H1 (cell line): ENCODE measurements at regions not wholly inside any gene's neighbourhood (a gene's known extent, or its start where the extent isn't known, plus 50 kb on each side); places are given as distances from the start of the nearest gene placed in this dataset.

Experiments
- CTCF ChIA-PET: fragments of 300-600 bp; sonication (Branson Sonifier 250); formaldehyde crosslinking; loops from one replicate; lab custom pipeline; 2021; ENCODE audit not compliant: partially characterized antibody; lab: Charles Lee
- POLR2A ChIA-PET: fragments of 300-600 bp; sonication (Branson Sonifier 250); formaldehyde crosslinking; loops from one replicate; lab custom pipeline; 2021; ENCODE audit warnings: inconsistent platforms; ENCODE audit not compliant: partially characterized antibody; lab: Charles Lee
- DNase-seq, 2 experiments: peaks; one replicate each; pipeline versions ENCODE4 v3.0.0 to v3.0.0-alpha.2; 2010 to 2022; ENCODE audit warnings: low spot score in 2 of 2, low read depth in 1 of 2, mixed read lengths in 1 of 2
- FAIRE-seq: peaks from 2 replicates; lab custom pipeline; 2011; peaks lifted over from hg19 to GRCh38; lab: Jason Lieb, UNC
- H2AFZ ChIP-seq: 2 replicates; pipeline ENCODE4 v1.8.1; 2012; ENCODE audit warnings: low read length, inconsistent platforms
- H2AK5ac ChIP-seq: 2 replicates; pipeline ENCODE4 v1.6.1; 2013; ENCODE audit warnings: low read depth, low read length
- H2BK120ac ChIP-seq: replicated peaks from 2 replicates; pipeline ENCODE3; 2013; ENCODE audit warnings: low read depth, low read length, inconsistent platforms
- H2BK12ac ChIP-seq: 2 replicates; pipeline ENCODE4 v1.6.1; 2013; ENCODE audit warnings: low read depth, low read length
- H2BK15ac ChIP-seq: 2 replicates; pipeline ENCODE4 v1.6.1; 2013; ENCODE audit warnings: low read length
- H2BK20ac ChIP-seq: 2 replicates; pipeline ENCODE4 v1.6.1; 2013; ENCODE audit warnings: low read length
- H2BK5ac ChIP-seq: 2 replicates; pipeline ENCODE4 v1.6.1; 2013; ENCODE audit warnings: low read depth, low read length
- H3K14ac ChIP-seq: 2 replicates; pipeline ENCODE4 v1.6.1; 2013; ENCODE audit warnings: inconsistent platforms; ENCODE audit not compliant: insufficient read length
- H3K18ac ChIP-seq: 2 replicates; pipeline ENCODE4 v1.6.1; 2013; ENCODE audit warnings: low read length; ENCODE audit errors: extremely low read depth
- H3K23ac ChIP-seq: 2 replicates; pipeline ENCODE4 v1.6.1; 2013; ENCODE audit warnings: inconsistent platforms; ENCODE audit not compliant: insufficient read length
- H3K23me2 ChIP-seq: 2 replicates; pipeline ENCODE4 v1.6.1; 2013; ENCODE audit warnings: low read depth, low read length
- H3K27ac ChIP-seq: 2 replicates; pipeline ENCODE4 v1.6.1; 2011; ENCODE audit warnings: low read depth, low read length, inconsistent platforms
- H3K27me3 ChIP-seq, 4 experiments: replicated peaks in 1 of 4; 1 replicate in 1 of 4; 2 replicates in 3 of 4; pipeline versions ENCODE4 v1.6.1 to v1.8.1; 2011 to 2013; ENCODE audit warnings: low read length in 3 of 4, mild to moderate bottlenecking in 3 of 4, inconsistent platforms in 2 of 4, mixed read lengths in 2 of 4, moderate library complexity in 1 of 4; ENCODE audit not compliant: control insufficient read depth in 3 of 4, insufficient read depth in 3 of 4; ENCODE audit errors: extremely low read depth in 1 of 4
- H3K36me3 ChIP-seq, 4 experiments: 2 replicates each; pipeline versions ENCODE4 v1.6.1 to v1.8.1; 2011 to 2013; ENCODE audit warnings: mild to moderate bottlenecking in 4 of 4, low read length in 3 of 4, moderate library complexity in 2 of 4, control low read depth in 1 of 4, inconsistent platforms in 1 of 4; ENCODE audit not compliant: insufficient read depth in 4 of 4, control insufficient read depth in 2 of 4
- H3K4ac ChIP-seq: replicated peaks from 2 replicates; pipeline ENCODE3; 2013; ENCODE audit warnings: low read length, low read depth, mixed read lengths, inconsistent platforms; ENCODE audit not compliant: insufficient read length
- H3K4me1 ChIP-seq, 4 experiments: replicated peaks in 1 of 4; 1 replicate in 1 of 4; 2 replicates in 3 of 4; pipeline versions ENCODE4 v1.6.1 to v1.8.1; 2011 to 2013; ENCODE audit warnings: low read length in 3 of 4, inconsistent platforms in 2 of 4, mixed read lengths in 1 of 4; ENCODE audit not compliant: insufficient read depth in 4 of 4, control insufficient read depth in 3 of 4
- H3K4me2 ChIP-seq, 2 experiments: 2 replicates each; pipeline versions ENCODE4 v1.6.1 to v1.8.1; 2011 to 2013; ENCODE audit warnings: low read depth in 2 of 2, low read length in 2 of 2, control low read depth in 1 of 2, inconsistent platforms in 1 of 2, mild to moderate bottlenecking in 1 of 2; ENCODE audit not compliant: insufficient read depth in 1 of 2
- H3K4me3 ChIP-seq, 4 experiments: fragments of 200-600, 300-600 bp in 1 of 4; sonication (generic), shearing (Covaris generic), sonication (Bioruptor Twin) in 1 of 4; 2 replicates each; pipeline versions ENCODE4 v1.5.1 to v1.8.1; 2011 to 2016; ENCODE audit warnings: low read length in 4 of 4, low read depth in 3 of 4, control low read depth in 2 of 4, inconsistent platforms in 2 of 4, mild to moderate bottlenecking in 2 of 4, mixed read lengths in 1 of 4, moderate library complexity in 1 of 4; ENCODE audit not compliant: insufficient read depth in 2 of 4; ENCODE audit errors: extremely low read depth in 1 of 4
- H3K56ac ChIP-seq: replicated peaks from 2 replicates; pipeline ENCODE3; 2013; ENCODE audit warnings: low read depth, mild to moderate bottlenecking, mixed read lengths, low read length, inconsistent platforms; ENCODE audit not compliant: insufficient read length
- H3K79me1 ChIP-seq: 2 replicates; pipeline ENCODE4 v1.6.1; 2013; ENCODE audit warnings: low read depth, low read length, control low read depth
- H3K79me2 ChIP-seq, 2 experiments: 2 replicates each; pipeline versions ENCODE4 v1.6.1 to v1.8.1; 2012 to 2013; ENCODE audit warnings: low read length in 2 of 2, mild to moderate bottlenecking in 2 of 2, inconsistent platforms in 1 of 2; ENCODE audit not compliant: insufficient read depth in 2 of 2, control insufficient read depth in 1 of 2
- H3K9ac ChIP-seq, 4 experiments: replicated peaks in 1 of 4; 1 replicate in 1 of 4; 2 replicates in 3 of 4; pipeline versions ENCODE4 v1.6.1 to v1.8.1; 2011 to 2013; ENCODE audit warnings: low read depth in 3 of 4, low read length in 3 of 4, control low read depth in 2 of 4, mild to moderate bottlenecking in 2 of 4, moderate library complexity in 2 of 4, inconsistent platforms in 1 of 4; ENCODE audit errors: extremely low read depth in 1 of 4
- H3K9me3 ChIP-seq, 2 experiments: 2 replicates each; pipeline versions ENCODE4 v1.6.1 to v1.8.1; 2012 to 2013; ENCODE audit warnings: mild to moderate bottlenecking in 2 of 2, moderate library complexity in 2 of 2, control low read depth in 1 of 2, inconsistent platforms in 1 of 2, low read depth in 1 of 2, low read length in 1 of 2, mixed read lengths in 1 of 2; ENCODE audit not compliant: insufficient read depth in 2 of 2
- H4K20me1 ChIP-seq, 2 experiments: replicated peaks in 1 of 2; 2 replicates each; pipeline versions ENCODE3 to v1.8.1; 2011 to 2013; ENCODE audit warnings: inconsistent platforms in 2 of 2, low read length in 2 of 2, mild to moderate bottlenecking in 1 of 2; ENCODE audit not compliant: insufficient read depth in 2 of 2, control insufficient read depth in 1 of 2
- H4K5ac ChIP-seq: 2 replicates; pipeline ENCODE4 v1.6.1; 2013; ENCODE audit warnings: low read length, low read depth, mixed read lengths, inconsistent platforms; ENCODE audit not compliant: insufficient read length
- H4K8ac ChIP-seq: 2 replicates; pipeline ENCODE4 v1.8.0; 2013; ENCODE audit warnings: mild to moderate bottlenecking, moderate library complexity, low read length, inconsistent platforms; ENCODE audit not compliant: insufficient read depth; ENCODE audit errors: extremely low read depth
- H4K91ac ChIP-seq: replicated peaks from 2 replicates; pipeline ENCODE3; 2013; ENCODE audit warnings: low read length, mixed read lengths, inconsistent platforms; ENCODE audit not compliant: insufficient read length
- BRCA1 ChIP-seq: IDR thresholded peaks from 2 replicates; pipeline ENCODE4 v1.6.1; 2012; ENCODE audit warnings: low read depth, low read length, improper control_type of control experiment
- CBX5 ChIP-seq: fragments of 300-800, 300-1000 bp; sonication (generic); IDR thresholded peaks from 2 replicates; pipeline ENCODE4 v1.7.1; 2016; ENCODE audit warnings: antibody characterized with exemption, low read length, low read depth
- CREB1 ChIP-seq: IDR thresholded peaks from 2 replicates; pipeline ENCODE4 v1.6.1; 2012; ENCODE audit warnings: inconsistent platforms
- EZH2 ChIP-seq: fragments of 200-600 bp; sonication (generic); IDR thresholded peaks from 2 replicates; pipeline ENCODE4 v1.7.1; 2012; ENCODE audit warnings: low read depth, mild to moderate bottlenecking, moderate library complexity, low read length, inconsistent platforms; ENCODE audit not compliant: severe bottlenecking
- FOSL1 ChIP-seq: IDR thresholded peaks from 2 replicates; pipeline ENCODE4 v1.6.1; 2011; ENCODE audit warnings: mild to moderate bottlenecking, low read depth, low read length, moderate library complexity; ENCODE audit not compliant: insufficient read depth
- GABPA ChIP-seq: IDR thresholded peaks from 2 replicates; pipeline ENCODE4 v1.6.1; 2011; ENCODE audit warnings: mild to moderate bottlenecking, low read length, moderate library complexity, borderline replicate concordance; ENCODE audit not compliant: insufficient read depth
- JUN ChIP-seq: IDR thresholded peaks from 2 replicates; pipeline ENCODE4 v1.6.1; 2011; ENCODE audit warnings: low read depth, mild to moderate bottlenecking, improper control_type of control experiment, low read length
- POLR2AphosphoS5 ChIP-seq: IDR thresholded peaks from 2 replicates; pipeline ENCODE4 v1.6.1; 2011; ENCODE audit warnings: low read depth, low read length
- SP1 ChIP-seq: IDR thresholded peaks from 2 replicates; pipeline ENCODE4 v1.6.1; 2011; ENCODE audit warnings: low read depth, low read length
- SP4 ChIP-seq: IDR thresholded peaks from 2 replicates; pipeline ENCODE4 v1.6.1; 2012; ENCODE audit warnings: low read length, inconsistent platforms
- TAF1 ChIP-seq: IDR thresholded peaks from 2 replicates; pipeline ENCODE4 v1.6.1; 2011; ENCODE audit warnings: mild to moderate bottlenecking, low read depth, low read length
- YY1 ChIP-seq: IDR thresholded peaks from 2 replicates; pipeline ENCODE4 v1.6.1; 2011; ENCODE audit warnings: low read depth, mild to moderate bottlenecking, low read length
- ZNF274 ChIP-seq: IDR thresholded peaks from 2 replicates; pipeline ENCODE4 v1.7.0; 2012; ENCODE audit warnings: low read length, borderline replicate concordance; ENCODE audit errors: extremely low read depth
- WGBS, 2 experiments: shearing (Covaris generic) in 1 of 2; methylation state at CpG; one replicate each; pipeline versions ENCODE4 v1.1.6 to v1.1.7; 2013 to 2015; ENCODE audit warnings: low lambda C conversion rate in 2 of 2, mixed read lengths in 2 of 2, inconsistent platforms in 1 of 2, low coverage in 1 of 2, missing lambda C conversion rate in 1 of 2; ENCODE audit not compliant: insufficient replicate concordance in 2 of 2, insufficient coverage in 1 of 2, insufficient read length in 1 of 2; ENCODE audit errors: extremely low coverage in 1 of 2, missing lambda C conversion rate in 1 of 2; 5-methylcytosine and 5-hydroxymethylcytosine counted together
- TF ChIP-seq, protein P1 (sequence below), 3 experiments: IDR thresholded peaks; 1 replicate in 2 of 3; 2 replicates in 1 of 3; pipeline versions ENCODE4 v1.5.1 to v1.6.1; 2011; ENCODE audit warnings: low read length in 3 of 3, mild to moderate bottlenecking in 3 of 3, inconsistent platforms in 2 of 3, low read depth in 1 of 3, moderate library complexity in 1 of 3; ENCODE audit not compliant: insufficient read depth in 1 of 3; ENCODE audit errors: control extremely low read depth in 1 of 3

DNA sequence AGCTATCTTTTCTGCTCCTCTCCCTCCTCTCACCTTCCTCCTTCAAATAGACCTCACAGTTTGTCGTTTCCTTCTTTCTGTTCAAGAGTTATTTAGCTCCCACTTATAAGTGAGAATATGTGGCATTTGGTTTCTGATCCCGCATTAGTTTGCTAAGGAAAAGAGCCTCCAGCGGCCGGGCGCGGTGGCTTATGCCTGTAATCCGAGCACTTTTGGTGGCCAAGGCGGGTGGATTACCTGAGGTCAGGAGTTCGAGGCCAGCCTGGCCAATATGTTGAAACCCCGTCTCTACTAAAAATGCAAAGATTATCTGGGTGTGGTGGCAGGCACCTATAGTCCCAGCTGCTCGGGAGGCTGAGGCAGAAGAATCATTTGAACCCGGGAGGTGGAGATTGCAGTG lies 2101.6 kb downstream of the MAT2B start:
- no peak overlapping the region for H2BK15ac ChIP-seq
- H3K4me1 ChIP-seq = no peaks in the 10 kb centered on the region
- no peaks in the 10 kb centered on the region for H3K9me3 ChIP-seq
- H3K56ac ChIP-seq = no peak overlapping the region
- ChIA-PET POLR2A (no interaction called here), CTCF (interaction anchor here (0.6 kb wide), 1 partner anchor 47 kb away, joined by 3 read pairs; no protein-coding TSS in a partner anchor)
- H3K23ac ChIP-seq = no peak overlapping the region
- H2BK5ac ChIP-seq = no peak overlapping the region
- no peaks in the 10 kb centered on the region for H3K79me1 ChIP-seq
- no peak for DNase-seq
- no peaks in the 10 kb centered on the region for H3K79me2 ChIP-seq
- H2AK5ac ChIP-seq = no peak overlapping the region
- H2BK20ac ChIP-seq = no peak overlapping the region
- H3K27me3 ChIP-seq = no peaks in the 10 kb centered on the region
- H4K8ac ChIP-seq = no peak overlapping the region
- no peak overlapping the region for H4K5ac ChIP-seq
- no peaks in the 10 kb centered on the region for H3K36me3 ChIP-seq
- no peak overlapping the region for H3K14ac ChIP-seq
- no peak overlapping the region for H3K9ac ChIP-seq
- no peak overlapping the region for H3K4ac ChIP-seq
- no peak overlapping the region for H3K4me3 ChIP-seq
- no peaks in the 10 kb centered on the region for H3K23me2 ChIP-seq
- H2BK120ac ChIP-seq = no peak overlapping the region
- H3K4me2 ChIP-seq = no peak overlapping the region
- no peak overlapping the region for H4K91ac ChIP-seq
- H3K18ac ChIP-seq = no peak overlapping the region
- no peak overlapping the region for H2BK12ac ChIP-seq
- H3K27ac ChIP-seq = no peak overlapping the region
- H4K20me1 ChIP-seq = no peaks in the 10 kb centered on the region
- WGBS, 2 experiments = 89% methylated on average over 10 of the region's 12 CpGs; no CpG with 5 or more reads in 1 of the 2 experiments
- TF ChIP-seq YY1 (no peak), ZNF274 (no peak), POLR2AphosphoS5 (no peak), BRCA1 (no peak), JUN (no peak), GABPA (no peak), CREB1 (no peak), FOSL1 (no peak), SP1 (no peak), TAF1 (no peak), EZH2 (no peak), SP4 (no peak), CBX5 (no peak)
- TF ChIP-seq, protein P1, sequence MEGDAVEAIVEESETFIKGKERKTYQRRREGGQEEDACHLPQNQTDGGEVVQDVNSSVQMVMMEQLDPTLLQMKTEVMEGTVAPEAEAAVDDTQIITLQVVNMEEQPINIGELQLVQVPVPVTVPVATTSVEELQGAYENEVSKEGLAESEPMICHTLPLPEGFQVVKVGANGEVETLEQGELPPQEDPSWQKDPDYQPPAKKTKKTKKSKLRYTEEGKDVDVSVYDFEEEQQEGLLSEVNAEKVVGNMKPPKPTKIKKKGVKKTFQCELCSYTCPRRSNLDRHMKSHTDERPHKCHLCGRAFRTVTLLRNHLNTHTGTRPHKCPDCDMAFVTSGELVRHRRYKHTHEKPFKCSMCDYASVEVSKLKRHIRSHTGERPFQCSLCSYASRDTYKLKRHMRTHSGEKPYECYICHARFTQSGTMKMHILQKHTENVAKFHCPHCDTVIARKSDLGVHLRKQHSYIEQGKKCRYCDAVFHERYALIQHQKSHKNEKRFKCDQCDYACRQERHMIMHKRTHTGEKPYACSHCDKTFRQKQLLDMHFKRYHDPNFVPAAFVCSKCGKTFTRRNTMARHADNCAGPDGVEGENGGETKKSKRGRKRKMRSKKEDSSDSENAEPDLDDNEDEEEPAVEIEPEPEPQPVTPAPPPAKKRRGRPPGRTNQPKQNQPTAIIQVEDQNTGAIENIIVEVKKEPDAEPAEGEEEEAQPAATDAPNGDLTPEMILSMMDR (IDR thresholded peaks at IDR 0.05; ENCODE audit: control extremely low read depth in 1 of 3, insufficient read depth in 1 of 3, low read depth in 1 of 3, low read length in 3 of 3) = no peak
- H2AFZ ChIP-seq = no peak overlapping the region
- no peak for FAIRE-seq
